GM12864 (cell line): ENCODE measurements at regions not wholly inside any gene's neighbourhood (a gene's known extent, or its start where the extent isn't known, plus 50 kb on each side); places are given as distances from the start of the nearest gene placed in this dataset.

Source experiments
- DNase-seq: peaks from one replicate; pipeline ENCODE4 v3.0.0-alpha.2; 2011; ENCODE audit warnings: low read depth
- H3K4me3 ChIP-seq: 2 replicates; pipeline ENCODE4 v1.5.1; 2011; ENCODE audit warnings: mild to moderate bottlenecking, low read depth, low read length, control low read depth
- CTCF ChIP-seq: IDR thresholded peaks from 2 replicates; pipeline ENCODE4 v1.5.1; 2011; ENCODE audit warnings: low read depth, mild to moderate bottlenecking, moderate library complexity, low read length, control low read depth, inconsistent platforms; ENCODE audit errors: missing control alignments

- DNase-seq = no peak
- H3K4me3 ChIP-seq = no peak overlapping the region
- TF ChIP-seq CTCF = no peak
These were observed 482.8 kb upstream of the ZMIZ1 start for GRCh38 chr10:78585952-78586351.

- no peak overlapping the region for H3K4me3 ChIP-seq
- DNase-seq = no peak
- no peak for TF ChIP-seq CTCF
These were observed 480.5 kb upstream of the ZMIZ1 start for GRCh38 chr10:78588194-78588811.

- no peak for TF ChIP-seq CTCF
- H3K4me3 ChIP-seq = no peak overlapping the region
- no peak for DNase-seq
These were observed 479.1 kb upstream of the ZMIZ1 start for GRCh38 chr10:78589687-78590086.

GRCh38 chr10:78591066-78591465, 477.7 kb upstream of the ZMIZ1 start:
- H3K4me3 ChIP-seq = no peak overlapping the region
- no peak for TF ChIP-seq CTCF
- DNase-seq = no peak

GRCh38 chr10:78594559-78595268, 474.1 kb upstream of the ZMIZ1 start:
- no peak for DNase-seq
- TF ChIP-seq CTCF = no peak
- no peak overlapping the region for H3K4me3 ChIP-seq

GRCh38 chr10:78595269-78595619, 473.5 kb upstream of the ZMIZ1 start:
- TF ChIP-seq CTCF = no peak
- H3K4me3 ChIP-seq = no peak overlapping the region
- no peak for DNase-seq

- no peak overlapping the region for H3K4me3 ChIP-seq
- DNase-seq = no peak
- no peak for TF ChIP-seq CTCF
These were observed 472.2 kb upstream of the ZMIZ1 start for GRCh38 chr10:78596556-78596955.
